ENCODE measurements at regions not wholly inside any gene's neighbourhood (a gene's known extent, or its start where the extent isn't known, plus 50 kb on each side); places are given as distances from the start of the nearest gene placed in this dataset.

DNA sequence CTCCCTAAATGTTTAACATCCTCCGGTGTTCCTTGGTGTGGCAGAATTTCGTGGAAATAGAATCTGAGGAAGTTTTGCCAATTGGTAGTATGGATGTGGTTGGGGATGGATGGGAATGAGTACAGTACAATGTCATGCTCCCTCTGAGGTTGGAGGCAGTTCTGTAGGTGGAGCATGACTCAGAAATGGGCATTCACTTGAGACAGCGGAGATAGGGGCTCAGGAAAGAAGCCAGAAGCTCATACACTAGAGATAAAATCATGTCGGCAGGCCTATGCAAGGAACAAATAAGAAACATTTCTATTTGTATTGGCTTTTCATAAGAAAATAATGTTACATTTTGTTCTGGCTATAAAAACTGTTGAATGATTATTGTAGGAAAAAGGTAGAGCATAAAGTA lies 196.0 kb downstream of the URB2 start:
- Histone ChIP-seq H3K9me3 (ENCODE audit: low read depth, low read length) (no peaks in the 10 kb centered on the region), H3K27me3 (ENCODE audit: insufficient read depth, low read length) (no peaks in the 10 kb centered on the region), H3K4me1 (ENCODE audit: insufficient read depth, low read length) (no peaks in the 10 kb centered on the region), H3K4me3 (ENCODE audit: low read length) (no peak overlapping the region)

DNA sequence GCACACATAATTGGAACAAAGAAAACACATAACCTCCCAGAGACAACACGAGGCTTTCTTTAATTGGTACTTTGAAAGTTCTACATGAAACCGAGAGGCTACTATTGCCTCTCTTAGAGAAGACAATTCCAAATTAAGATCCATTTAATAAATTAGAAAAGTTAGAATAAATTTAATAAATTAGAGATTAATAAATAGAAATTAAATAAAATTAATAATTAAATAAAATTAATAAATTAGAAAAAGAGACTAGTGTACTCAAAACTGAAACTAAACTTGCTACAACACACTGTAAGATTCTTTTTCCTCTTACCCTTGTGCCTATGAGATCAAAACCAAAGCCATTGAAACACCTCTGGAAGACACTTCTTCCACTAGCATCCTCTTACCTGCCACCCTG lies 199.0 kb downstream of the URB2 start:
- H3K27me3 ChIP-seq (ENCODE audit: insufficient read depth, low read length), result peaks cover 3% of the 10 kb centered on the region
- H3K4me1 ChIP-seq (ENCODE audit: insufficient read depth, low read length), result no peaks in the 10 kb centered on the region

DNA sequence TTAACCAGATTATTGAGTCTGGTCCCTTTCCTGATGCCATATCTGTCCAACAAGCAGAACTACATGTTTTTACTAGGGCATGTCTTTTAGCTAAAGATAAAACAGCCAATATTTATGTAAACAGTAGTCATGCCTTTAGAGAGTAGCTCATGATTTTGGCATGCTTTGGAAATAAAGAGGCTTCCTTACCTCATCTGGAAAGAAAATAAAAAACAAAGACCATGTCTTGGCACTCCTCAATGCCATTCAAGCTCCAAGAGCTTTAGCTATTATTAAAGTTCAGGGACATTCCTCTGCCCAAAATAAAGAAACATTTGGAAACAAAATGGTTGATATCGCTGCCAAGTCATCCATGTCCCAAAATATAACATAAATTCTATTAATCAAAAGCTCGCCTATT lies 202.4 kb downstream of the URB2 start:
- peaks cover 3% of the 10 kb centered on the region for H3K27me3 ChIP-seq (ENCODE audit: insufficient read depth, low read length)
- H3K4me3 ChIP-seq (ENCODE audit: low read length), result no peak overlapping the region
- no peaks in the 10 kb centered on the region for H3K4me1 ChIP-seq (ENCODE audit: insufficient read depth, low read length)
- no peaks in the 10 kb centered on the region for H3K9me3 ChIP-seq (ENCODE audit: low read depth, low read length)

More for the DNA sequence above, 199.0 kb downstream of the URB2 start:
- no peaks in the 10 kb centered on the region for H3K9me3 ChIP-seq (ENCODE audit: low read depth, low read length)
- no peak overlapping the region for H3K4me3 ChIP-seq (ENCODE audit: low read length)

DNA sequence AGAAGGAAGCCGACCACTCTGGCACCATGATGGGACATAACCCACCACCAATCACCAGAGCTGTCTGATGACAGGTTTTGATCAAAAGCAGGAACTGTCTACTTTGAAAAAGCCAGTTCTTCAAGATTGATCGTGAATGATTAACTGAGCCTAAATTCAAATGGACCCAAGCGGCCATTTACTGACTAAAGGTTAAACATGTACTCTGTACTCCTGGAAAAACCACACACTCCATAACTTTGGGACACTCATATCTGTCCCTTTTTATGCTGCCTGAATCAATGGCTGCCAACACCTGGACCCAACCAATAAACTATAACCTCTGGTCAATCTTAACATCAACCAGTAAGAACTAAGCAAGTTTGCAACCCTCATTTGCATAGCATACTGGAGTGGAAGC lies 206.6 kb downstream of the URB2 start:
- H3K27me3 ChIP-seq (ENCODE audit: insufficient read depth, low read length), result peaks cover 3% of the 10 kb centered on the region
- no peaks in the 10 kb centered on the region for H3K9me3 ChIP-seq (ENCODE audit: low read depth, low read length)
- H3K4me3 ChIP-seq (ENCODE audit: low read length), result no peak overlapping the region
- H3K4me1 ChIP-seq (ENCODE audit: insufficient read depth, low read length), result no peaks in the 10 kb centered on the region

DNA sequence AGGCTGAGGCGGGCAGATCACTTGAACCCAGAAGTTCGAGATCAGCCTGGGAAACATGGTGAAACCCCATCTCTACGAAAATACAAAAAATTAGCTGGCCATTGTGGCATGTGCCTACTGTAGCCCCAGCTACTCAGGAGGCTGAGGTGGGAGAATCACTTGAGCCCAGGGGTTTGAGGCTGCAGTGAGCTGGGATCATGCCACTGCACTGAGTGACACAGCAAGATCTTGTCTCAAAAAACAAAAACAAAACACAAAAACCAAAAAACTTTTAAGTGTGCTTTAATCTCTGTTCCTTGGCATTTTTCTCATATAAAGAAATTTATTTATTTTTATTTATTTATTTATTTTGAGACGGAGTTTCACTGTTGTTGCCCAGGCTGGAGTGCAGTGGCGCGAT lies 208.2 kb downstream of the URB2 start:
- Histone ChIP-seq H3K4me1 (ENCODE audit: insufficient read depth, low read length) (no peaks in the 10 kb centered on the region), H3K9me3 (ENCODE audit: low read depth, low read length) (no peaks in the 10 kb centered on the region), H3K27me3 (ENCODE audit: insufficient read depth, low read length) (no peaks in the 10 kb centered on the region), H3K4me3 (ENCODE audit: low read length) (no peak overlapping the region)

DNA sequence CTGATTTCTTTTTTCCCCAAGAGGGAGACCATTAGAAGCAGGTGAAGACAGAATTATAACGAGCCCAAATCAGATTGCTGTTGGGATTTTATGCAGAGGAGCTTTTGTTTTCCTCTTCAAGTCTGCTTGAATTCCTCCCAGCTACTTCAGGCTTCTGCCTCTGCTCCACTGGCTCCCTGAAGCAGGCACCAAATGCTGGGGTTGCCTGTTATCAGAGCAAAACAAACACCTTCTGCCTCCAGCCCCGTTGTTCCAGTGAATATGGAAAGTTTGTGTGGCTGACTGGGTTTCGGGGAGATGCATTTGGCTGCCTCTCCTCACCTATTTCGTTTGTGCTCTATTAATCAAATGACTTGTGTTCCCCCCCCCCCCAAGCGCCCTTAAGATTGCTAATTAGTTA lies 209.2 kb downstream of the URB2 start:
- Histone ChIP-seq H3K4me3 (ENCODE audit: low read length) (no peak overlapping the region), H3K27me3 (ENCODE audit: insufficient read depth, low read length) (no peaks in the 10 kb centered on the region), H3K9me3 (ENCODE audit: low read depth, low read length) (no peaks in the 10 kb centered on the region), H3K4me1 (ENCODE audit: insufficient read depth, low read length) (no peaks in the 10 kb centered on the region)

DNA sequence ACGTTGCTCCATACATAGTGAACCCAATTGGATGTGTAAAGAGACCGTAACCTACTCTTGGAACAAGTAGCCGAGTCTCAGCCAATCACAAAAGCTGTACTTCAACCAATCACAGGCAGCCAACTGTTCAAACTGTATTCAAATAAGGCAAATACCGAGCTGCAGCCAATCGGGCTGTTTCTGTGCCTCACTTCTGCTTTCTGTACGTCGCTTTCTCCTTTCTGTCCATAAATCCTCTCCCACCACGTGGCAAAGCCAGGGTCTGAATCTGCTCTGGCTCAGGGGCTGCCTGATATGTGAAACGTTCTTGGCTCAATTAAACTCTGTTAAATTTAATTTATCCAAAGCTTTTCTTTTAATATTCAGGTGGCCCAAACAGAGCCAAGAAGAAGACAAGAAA lies 210.3 kb downstream of the URB2 start:
- Histone ChIP-seq H3K4me3 (ENCODE audit: low read length) (no peak overlapping the region), H3K4me1 (ENCODE audit: insufficient read depth, low read length) (no peaks in the 10 kb centered on the region), H3K27me3 (ENCODE audit: insufficient read depth, low read length) (no peaks in the 10 kb centered on the region), H3K9me3 (ENCODE audit: low read depth, low read length) (no peaks in the 10 kb centered on the region)

DNA sequence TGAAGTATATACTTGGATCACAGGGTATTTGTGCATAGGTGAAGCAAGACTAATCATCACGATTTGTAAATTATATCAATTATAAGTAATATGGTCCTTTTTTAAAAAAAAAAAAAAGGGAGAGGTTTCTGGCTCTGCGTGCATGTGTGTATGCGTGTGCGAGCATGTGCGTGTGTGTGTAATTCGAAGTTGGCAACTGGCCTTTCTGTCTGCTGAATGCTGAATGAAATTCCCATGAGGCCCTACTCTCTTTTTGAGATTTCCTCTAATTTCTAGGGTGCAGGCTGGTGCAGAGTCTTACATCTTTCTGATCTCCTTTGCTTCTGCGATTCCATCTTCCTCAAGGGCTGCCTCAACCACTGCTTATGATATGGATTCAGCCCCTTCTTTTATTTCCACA lies 212.2 kb downstream of the URB2 start:
- Histone ChIP-seq H3K4me1 (ENCODE audit: insufficient read depth, low read length) (no peaks in the 10 kb centered on the region), H3K9me3 (ENCODE audit: low read depth, low read length) (no peaks in the 10 kb centered on the region), H3K4me3 (ENCODE audit: low read length) (no peak overlapping the region), H3K27me3 (ENCODE audit: insufficient read depth, low read length) (no peaks in the 10 kb centered on the region)

DNA sequence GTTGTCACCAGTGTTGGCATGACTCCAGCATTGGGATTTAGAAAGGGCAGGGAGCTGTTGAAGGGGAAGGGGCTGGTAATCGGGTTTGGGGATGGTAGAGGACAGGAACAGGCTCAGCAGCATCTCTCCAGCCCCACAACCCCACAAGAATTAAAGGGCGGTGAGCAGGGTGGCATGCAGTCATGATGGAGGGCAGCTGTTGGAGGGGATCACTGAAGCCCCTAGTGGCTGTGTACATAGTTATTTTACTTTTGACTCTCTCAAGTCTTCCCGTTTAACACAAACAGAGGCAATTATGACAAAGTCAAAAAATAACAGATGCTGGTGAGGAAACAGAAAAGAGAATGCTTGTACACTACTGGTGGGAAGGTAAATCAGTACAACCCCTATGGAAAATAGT lies 213.8 kb downstream of the URB2 start:
- H3K9me3 ChIP-seq (ENCODE audit: low read depth, low read length), result no peaks in the 10 kb centered on the region
- no peak overlapping the region for H3K4me3 ChIP-seq (ENCODE audit: low read length)
- no peaks in the 10 kb centered on the region for H3K27me3 ChIP-seq (ENCODE audit: insufficient read depth, low read length)
- H3K4me1 ChIP-seq (ENCODE audit: insufficient read depth, low read length), result peaks cover 4% of the 10 kb centered on the region

DNA sequence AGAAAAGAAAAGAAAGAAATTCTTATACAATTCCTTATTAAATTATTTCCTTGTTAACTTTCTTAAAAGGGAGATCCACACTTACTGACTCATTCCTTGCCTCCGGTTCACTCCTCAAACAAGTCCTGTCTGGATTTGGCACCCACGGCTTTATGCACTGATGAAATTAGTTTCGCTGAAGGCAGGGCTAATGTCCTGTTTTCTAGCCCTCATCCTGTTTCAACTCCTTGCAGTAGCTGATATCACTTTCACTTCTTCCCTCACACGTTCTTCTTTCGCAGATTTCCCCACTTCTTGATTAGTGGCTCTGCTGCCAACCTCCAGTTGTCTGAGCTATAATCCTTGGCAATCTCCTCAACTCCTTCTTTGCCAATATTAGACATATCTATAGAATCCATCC lies 215.2 kb downstream of the URB2 start:
- H3K9me3 ChIP-seq (ENCODE audit: low read depth, low read length), result no peaks in the 10 kb centered on the region
- H3K4me3 ChIP-seq (ENCODE audit: low read length), result no peak overlapping the region

DNA sequence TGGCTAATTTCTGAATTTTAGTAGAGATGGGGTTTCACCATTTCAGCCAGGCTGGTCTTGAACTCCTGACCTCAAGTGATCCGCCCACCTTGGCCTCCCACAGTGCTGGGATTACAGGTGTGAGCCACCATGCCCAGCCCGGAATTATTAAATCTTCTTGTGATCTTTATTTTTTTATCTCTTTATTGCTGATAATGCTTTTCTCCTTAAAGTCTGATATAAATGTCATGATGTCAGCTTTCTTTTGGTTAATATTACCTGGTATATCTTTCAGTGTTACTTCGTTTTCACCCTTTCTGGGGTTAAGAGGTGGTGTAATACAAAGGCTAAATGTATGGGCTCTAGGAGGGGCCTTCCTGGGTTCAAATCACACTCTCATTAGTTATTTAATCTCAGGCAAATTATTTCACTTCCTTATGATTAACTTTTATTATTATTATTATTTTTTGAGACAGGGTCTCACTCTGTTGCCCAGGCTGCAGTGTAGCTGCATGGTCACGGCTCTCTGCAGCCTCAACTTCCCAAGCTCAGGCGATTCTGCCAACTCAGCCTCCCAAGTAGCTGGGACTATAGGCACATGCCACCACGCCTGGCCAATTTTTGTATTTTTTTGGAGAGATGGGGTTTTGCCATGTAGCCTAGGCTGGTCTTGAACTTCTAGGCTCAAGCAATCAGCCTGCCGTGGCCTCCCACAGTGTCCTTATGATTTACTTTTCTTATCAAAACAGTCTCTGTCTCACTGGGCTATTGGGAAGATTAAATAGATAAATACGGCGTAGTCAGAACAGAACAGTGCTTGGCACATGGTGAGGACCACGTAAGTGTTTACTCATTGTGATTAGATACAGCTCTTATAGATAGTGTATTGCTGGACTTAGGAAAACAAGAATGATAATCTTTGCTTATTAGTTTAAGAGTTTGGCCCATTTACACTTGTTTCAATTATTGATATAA lies 216.5 kb downstream of the URB2 start:
- Histone ChIP-seq H3K27me3 (ENCODE audit: insufficient read depth, low read length) (no peaks in the 10 kb centered on the region), H3K4me1 (ENCODE audit: insufficient read depth, low read length) (peaks cover 4% of the 10 kb centered on the region), H3K4me3 (ENCODE audit: low read length) (no peak overlapping the region)

More for the DNA sequence above, 215.2 kb downstream of the URB2 start:
- Histone ChIP-seq H3K27me3 (ENCODE audit: insufficient read depth, low read length) (no peaks in the 10 kb centered on the region), H3K4me1 (ENCODE audit: insufficient read depth, low read length) (peaks cover 4% of the 10 kb centered on the region)

DNA sequence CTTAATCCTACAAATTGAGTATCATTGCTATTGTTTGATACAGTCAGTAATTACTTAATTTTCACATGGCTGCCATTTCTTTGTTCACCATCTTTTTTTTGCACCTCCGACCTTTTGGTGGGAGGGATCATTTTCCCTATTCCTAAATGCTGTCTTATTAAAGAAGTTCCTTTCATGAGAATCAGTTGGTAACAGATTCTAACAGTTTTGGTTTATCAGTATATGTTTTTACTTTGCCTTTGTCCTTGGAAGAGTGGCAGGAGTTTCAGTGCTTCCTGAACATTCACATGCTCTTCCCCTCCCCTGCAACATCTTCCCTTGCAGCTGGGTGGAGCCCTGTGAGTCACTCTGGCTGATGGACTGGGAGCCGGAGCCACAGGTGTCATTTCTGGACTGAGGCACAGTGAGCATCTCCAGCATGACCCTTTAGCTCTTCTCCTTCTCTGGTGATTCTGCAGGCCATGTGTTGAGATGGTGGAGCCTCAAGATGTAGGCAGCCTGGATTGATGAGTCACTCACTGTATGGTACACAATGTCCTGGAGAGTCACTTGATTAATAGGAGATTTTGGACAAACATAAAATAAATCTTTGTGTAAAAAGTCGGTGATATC lies 217.7 kb downstream of the URB2 start:
- Histone ChIP-seq H3K9me3 (ENCODE audit: low read depth, low read length) (no peaks in the 10 kb centered on the region), H3K4me1 (ENCODE audit: insufficient read depth, low read length) (peaks cover 4% of the 10 kb centered on the region), H3K27me3 (ENCODE audit: insufficient read depth, low read length) (no peaks in the 10 kb centered on the region), H3K4me3 (ENCODE audit: low read length) (no peak overlapping the region)

More for the DNA sequence above, 216.5 kb downstream of the URB2 start:
- no peaks in the 10 kb centered on the region for H3K9me3 ChIP-seq (ENCODE audit: low read depth, low read length)

DNA sequence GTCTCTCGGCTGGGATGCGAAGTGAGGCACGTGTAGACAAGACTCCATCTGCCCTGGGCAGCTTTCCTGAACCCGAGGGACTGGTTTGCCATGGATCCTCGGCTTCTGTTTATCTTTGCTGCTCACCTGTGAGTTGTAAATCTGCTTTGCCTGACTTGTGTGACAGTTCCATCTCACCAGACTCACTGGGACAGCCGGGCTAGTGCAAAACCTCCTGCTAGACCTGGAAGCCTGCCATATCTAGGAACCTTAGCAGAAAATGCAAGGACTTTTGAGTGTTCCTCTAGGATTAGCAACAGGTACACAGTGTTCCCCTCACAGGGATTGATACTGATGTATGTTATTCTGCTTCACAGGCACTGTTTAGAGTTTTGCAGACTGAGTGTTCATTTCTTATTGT lies 218.6 kb downstream of the URB2 start:
- Histone ChIP-seq H3K4me1 (ENCODE audit: insufficient read depth, low read length) (peaks cover 4% of the 10 kb centered on the region), H3K9me3 (ENCODE audit: low read depth, low read length) (no peaks in the 10 kb centered on the region), H3K4me3 (ENCODE audit: low read length) (no peak overlapping the region), H3K27me3 (ENCODE audit: insufficient read depth, low read length) (no peaks in the 10 kb centered on the region)

DNA sequence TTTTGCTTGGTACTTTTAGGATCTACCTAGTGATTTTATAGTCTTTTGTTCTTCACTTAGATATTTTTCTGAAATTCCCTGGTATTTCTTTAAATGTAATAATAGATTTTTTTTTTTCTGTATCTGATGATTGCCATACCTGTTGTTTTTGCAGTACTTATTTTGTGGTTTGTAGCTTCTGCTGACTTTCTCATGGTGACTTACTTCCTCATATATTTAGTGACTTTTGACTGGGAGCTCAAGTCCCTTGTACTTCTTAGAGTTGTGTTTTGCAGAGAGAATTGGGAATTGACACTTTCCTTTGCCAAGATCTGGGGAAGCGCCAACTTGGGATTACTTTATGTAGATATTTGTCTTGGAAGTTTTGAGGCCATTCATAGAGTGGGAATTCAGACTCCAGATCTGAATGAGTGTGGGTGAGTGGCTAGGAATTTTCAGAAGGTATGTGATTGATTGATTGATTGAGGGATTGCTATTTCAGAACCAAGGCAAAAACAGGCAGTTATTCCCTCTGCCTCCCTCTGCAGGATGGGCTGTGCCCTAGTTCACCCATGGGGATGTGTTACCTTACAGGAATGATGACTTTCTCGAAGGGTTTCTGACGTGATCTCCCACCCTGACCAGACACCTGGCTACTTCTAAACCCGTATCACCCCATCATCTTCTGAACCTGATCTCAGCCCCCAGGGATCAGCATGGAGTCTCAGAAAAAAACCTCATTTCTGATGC lies 219.5 kb downstream of the URB2 start:
- no peaks in the 10 kb centered on the region for H3K9me3 ChIP-seq (ENCODE audit: low read depth, low read length)
- H3K4me3 ChIP-seq (ENCODE audit: low read length), result no peak overlapping the region
- peaks cover 4% of the 10 kb centered on the region for H3K4me1 ChIP-seq (ENCODE audit: insufficient read depth, low read length)
- no peaks in the 10 kb centered on the region for H3K27me3 ChIP-seq (ENCODE audit: insufficient read depth, low read length)

DNA sequence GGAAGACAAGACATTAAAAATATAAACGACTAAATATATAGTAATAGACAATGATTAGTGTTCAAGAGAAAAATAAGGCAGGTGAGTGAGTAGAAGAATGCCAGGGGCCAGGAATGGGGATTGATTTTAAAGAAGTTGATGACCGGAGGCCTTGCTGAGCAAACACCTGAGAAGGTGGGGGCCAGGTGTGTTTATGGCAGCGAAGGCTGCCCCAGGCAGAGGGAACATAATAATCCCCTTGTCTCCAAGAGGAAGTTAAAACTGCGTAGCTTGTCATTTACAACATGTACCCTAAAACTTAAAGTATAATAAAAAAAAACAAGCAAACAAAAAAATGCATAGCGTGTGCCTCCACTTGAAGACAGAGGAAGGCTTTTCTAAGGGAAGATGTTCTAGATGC lies 220.3 kb downstream of the URB2 start:
- Histone ChIP-seq H3K27me3 (ENCODE audit: insufficient read depth, low read length) (no peaks in the 10 kb centered on the region), H3K9me3 (ENCODE audit: low read depth, low read length) (no peaks in the 10 kb centered on the region), H3K4me1 (ENCODE audit: insufficient read depth, low read length) (peaks cover 4% of the 10 kb centered on the region), H3K4me3 (ENCODE audit: low read length) (no peak overlapping the region)
